Spleen (tissue), 11 donors: ENCODE measurements at regions not wholly inside any gene's neighbourhood (a gene's known extent, or its start where the extent isn't known, plus 50 kb on each side); places are given as distances from the start of the nearest gene placed in this dataset.

Experiments used
- DNase-seq: peaks from one replicate; pipeline ENCODE4 v3.0.0-alpha.2; 2020
- H3K27ac ChIP-seq, 8 donors: fragments of 200-600 bp; sonication (generic) in 7 of 8; 1 replicate in 4 of 8; 2 replicates in 4 of 8; pipeline versions ENCODE4 v1.5.0 to v1.8.0; 2016 to 2021; ENCODE audit warnings: inconsistent platforms in 4 of 8, mild to moderate bottlenecking in 4 of 8, moderate library complexity in 1 of 8
- H3K27me3 ChIP-seq, 7 donors: fragments of 200-600 bp; sonication (generic) in 6 of 7; replicated peaks in 1 of 7; 1 replicate in 4 of 7; 2 replicates in 3 of 7; pipeline versions ENCODE4 v1.5.0 to v1.8.0; 2016 to 2021; ENCODE audit warnings: inconsistent platforms in 3 of 7, mild to moderate bottlenecking in 1 of 7
- H3K36me3 ChIP-seq, 6 donors: fragments of 200-600 bp; sonication (generic) in 5 of 6; 1 replicate in 4 of 6; 2 replicates in 2 of 6; pipeline versions ENCODE4 v1.5.0 to v1.8.0; 2016 to 2021; ENCODE audit warnings: inconsistent platforms in 2 of 6
- H3K4me1 ChIP-seq, 6 donors: fragments of 200-600 bp; sonication (generic) in 5 of 6; 1 replicate in 3 of 6; 2 replicates in 3 of 6; pipeline versions ENCODE4 v1.5.0 to v1.8.0; 2016 to 2021; ENCODE audit warnings: inconsistent platforms in 3 of 6
- H3K4me3 ChIP-seq, 8 donors: fragments of 200-600 bp; sonication (generic) in 7 of 8; 1 replicate in 4 of 8; 2 replicates in 4 of 8; pipeline versions ENCODE4 v1.5.0 to v1.8.0; 2016 to 2021; ENCODE audit warnings: inconsistent platforms in 4 of 8, mild to moderate bottlenecking in 4 of 8, moderate library complexity in 2 of 8
- H3K9me3 ChIP-seq, 8 donors: fragments of 200-600 bp; sonication (generic) in 7 of 8; 1 replicate in 4 of 8; 2 replicates in 4 of 8; pipeline versions ENCODE4 v1.5.0 to v1.8.0; 2016 to 2021; ENCODE audit warnings: inconsistent platforms in 4 of 8
- POLR2A ChIP-seq, 3 donors: fragments of 450-650 bp; IDR thresholded peaks; one replicate each; pipeline ENCODE4 v1.5.1; 2017; ENCODE audit warnings: antibody characterized with exemption in 3 of 3, mild to moderate bottlenecking in 1 of 3
- POLR2AphosphoS5 ChIP-seq, 3 donors: sonication (generic); formaldehyde crosslinking; IDR thresholded peaks; one replicate each; pipeline ENCODE4 v1.5.1; 2017; ENCODE audit warnings: antibody characterized with exemption in 3 of 3
- WGBS, 5 donors: extraction: QIAGEN DNeasy Blood & Tissue Kit in 3 of 5; methylation state at CpG; one replicate each; pipeline versions ENCODE4 v1.1.5 to v1.1.7; 2013 to 2018; 5-methylcytosine and 5-hydroxymethylcytosine counted together
- intact Hi-C: fragments of 100-400 bp; cut with DNase I; formaldehyde crosslinking; loops from one replicate; pipeline ENCODE4 v1.15.0; 2023; ENCODE audit warnings: low total_unique reads
- TF ChIP-seq, protein P1 (sequence below), 11 experiments: fragments of 200-600 bp in 7 of 11; fragments of 450-650 bp in 4 of 11; sonication (generic) in 4 of 11; IDR thresholded peaks in 8 of 11; conservative IDR thresholded peaks in 3 of 11; 1 replicate in 7 of 11; 2 replicates in 4 of 11; pipeline versions ENCODE4 v1.4.0 to v1.8.0; 2016 to 2021; ENCODE audit warnings: antibody characterized with exemption in 11 of 11, inconsistent platforms in 4 of 11, mild to moderate bottlenecking in 1 of 11
- donor health status: healthy with polysubstance abuse.
- donor health status: DM: no; HTN: no; CAD: no; lungs with moderate emphysema.
- donor health status: DM: no; HTN: no; CAD: no.
- donor health status: Bipolar disorder and iron deficiency.
- donor health status: healthy.
- donor health status: DM: no; HTN: no; CAD: no.
- donor health status: DM: yes; HTN: yes; CAD: no.

DNA sequence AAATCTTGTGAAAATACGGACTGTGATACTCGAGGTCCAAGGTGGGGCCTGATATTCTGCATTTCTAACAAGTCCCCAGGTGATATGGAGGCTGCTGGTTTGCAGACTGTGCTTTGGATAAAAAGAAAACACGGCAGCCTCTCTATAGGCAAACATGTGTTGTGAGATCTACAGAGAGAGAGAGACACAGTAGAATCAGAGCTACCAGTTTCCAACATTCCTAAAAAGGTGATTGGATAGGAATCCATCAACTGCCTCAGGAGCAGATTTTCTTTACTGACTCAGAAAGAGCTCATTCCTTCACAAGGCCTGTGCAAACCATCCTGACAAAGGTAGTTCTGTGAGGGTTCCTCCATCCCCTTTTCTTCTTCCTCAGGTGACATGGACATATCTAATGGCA is 651.6 kb upstream of the CAMK1G start:
- no peak for DNase-seq
- TF ChIP-seq POLR2AphosphoS5 (IDR thresholded peaks at IDR 0.05) (no peak), POLR2A (IDR thresholded peaks at IDR 0.05) (no peak)
- TF ChIP-seq, protein P1, sequence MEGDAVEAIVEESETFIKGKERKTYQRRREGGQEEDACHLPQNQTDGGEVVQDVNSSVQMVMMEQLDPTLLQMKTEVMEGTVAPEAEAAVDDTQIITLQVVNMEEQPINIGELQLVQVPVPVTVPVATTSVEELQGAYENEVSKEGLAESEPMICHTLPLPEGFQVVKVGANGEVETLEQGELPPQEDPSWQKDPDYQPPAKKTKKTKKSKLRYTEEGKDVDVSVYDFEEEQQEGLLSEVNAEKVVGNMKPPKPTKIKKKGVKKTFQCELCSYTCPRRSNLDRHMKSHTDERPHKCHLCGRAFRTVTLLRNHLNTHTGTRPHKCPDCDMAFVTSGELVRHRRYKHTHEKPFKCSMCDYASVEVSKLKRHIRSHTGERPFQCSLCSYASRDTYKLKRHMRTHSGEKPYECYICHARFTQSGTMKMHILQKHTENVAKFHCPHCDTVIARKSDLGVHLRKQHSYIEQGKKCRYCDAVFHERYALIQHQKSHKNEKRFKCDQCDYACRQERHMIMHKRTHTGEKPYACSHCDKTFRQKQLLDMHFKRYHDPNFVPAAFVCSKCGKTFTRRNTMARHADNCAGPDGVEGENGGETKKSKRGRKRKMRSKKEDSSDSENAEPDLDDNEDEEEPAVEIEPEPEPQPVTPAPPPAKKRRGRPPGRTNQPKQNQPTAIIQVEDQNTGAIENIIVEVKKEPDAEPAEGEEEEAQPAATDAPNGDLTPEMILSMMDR (IDR thresholded peaks at IDR 0.05 in 8 of 11, conservative IDR thresholded peaks at IDR 0.05 in 3 of 11) = no peak
- intact Hi-C loops = no loop called here
- WGBS, 5 donors = 77 to 89% (median 80%) methylated on average over 3 of the region's 3 CpGs
- H3K4me3 ChIP-seq = no peak overlapping the region
- peaks cover 0 to under 1% (median 0%) of the 10 kb centered on the region in 8 donors for H3K9me3 ChIP-seq
- no peaks in the 10 kb centered on the region for H3K36me3 ChIP-seq
- no peaks in the 10 kb centered on the region for H3K27me3 ChIP-seq
- no peak overlapping the region for H3K27ac ChIP-seq
- H3K4me1 ChIP-seq = no peaks in the 10 kb centered on the region

DNA sequence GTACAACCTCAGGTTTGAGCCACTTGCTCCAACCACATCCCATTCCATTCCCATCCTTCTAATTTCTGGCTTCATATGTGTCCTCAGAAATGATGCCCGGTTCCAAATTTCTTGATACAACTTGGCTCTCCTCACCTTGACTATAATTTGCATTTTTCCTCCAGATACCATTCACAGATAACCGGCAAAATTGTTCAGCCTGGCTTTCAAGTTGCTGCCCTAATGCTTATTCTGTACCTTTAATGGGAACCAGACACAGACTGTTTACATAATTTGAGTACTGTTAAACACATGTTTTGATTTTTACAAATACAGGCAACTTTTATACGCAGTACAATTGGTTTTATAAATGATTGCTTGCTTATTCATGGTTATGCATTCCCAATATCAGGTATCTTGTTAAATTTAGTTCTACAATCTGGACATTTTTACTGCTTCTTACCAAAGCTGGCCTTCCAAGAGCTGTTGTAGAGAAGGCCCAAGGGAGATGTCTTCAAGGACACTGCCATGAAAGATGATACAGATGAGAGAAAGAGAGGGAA is 649.5 kb upstream of the CAMK1G start:
- no peak for DNase-seq
- H3K27ac ChIP-seq = no peak overlapping the region
- TF ChIP-seq POLR2A (IDR thresholded peaks at IDR 0.05) (no peak), POLR2AphosphoS5 (IDR thresholded peaks at IDR 0.05) (no peak)
- TF ChIP-seq, protein P1 (IDR thresholded peaks at IDR 0.05 in 8 of 11, conservative IDR thresholded peaks at IDR 0.05 in 3 of 11) = no peak
- no peaks in the 10 kb centered on the region for H3K27me3 ChIP-seq
- H3K4me3 ChIP-seq = no peak overlapping the region
- H3K36me3 ChIP-seq = no peaks in the 10 kb centered on the region
- intact Hi-C loops = no loop called here
- H3K9me3 ChIP-seq = no peaks in the 10 kb centered on the region
- H3K4me1 ChIP-seq = no peaks in the 10 kb centered on the region
- 88 to 95% (median 92%) methylated on average over 3 of the region's 3 CpGs for WGBS, 5 donors

DNA sequence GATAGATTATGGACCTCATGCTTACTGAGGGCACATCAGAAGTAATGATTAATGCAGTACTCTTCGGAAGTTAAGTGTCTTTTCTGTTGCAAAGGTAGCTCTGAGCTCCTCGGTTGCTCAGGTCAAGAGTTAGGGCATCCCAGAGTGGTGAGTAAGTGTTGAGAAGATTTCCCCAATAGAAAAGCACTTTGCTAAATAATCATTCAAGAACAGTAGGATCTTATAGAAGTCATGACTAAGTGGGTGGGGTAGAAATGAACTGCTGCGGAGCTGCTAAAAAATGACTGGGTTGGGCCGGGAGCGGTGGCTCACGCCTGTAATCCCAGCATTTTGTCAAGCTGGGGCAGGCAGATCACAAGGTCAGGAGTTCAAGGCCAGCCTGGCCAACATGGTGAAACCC is 648.6 kb upstream of the CAMK1G start:
- TF ChIP-seq, protein P1 (IDR thresholded peaks at IDR 0.05 in 8 of 11, conservative IDR thresholded peaks at IDR 0.05 in 3 of 11) = no peak
- intact Hi-C loops = no loop called here
- H3K36me3 ChIP-seq = no peaks in the 10 kb centered on the region
- H3K4me3 ChIP-seq = no peak overlapping the region
- H3K27me3 ChIP-seq = no peaks in the 10 kb centered on the region
- WGBS, 5 donors = 81 to 93% (median 92%) methylated on average over 6 of the region's 6 CpGs
- H3K4me1 ChIP-seq = no peaks in the 10 kb centered on the region
- no peaks in the 10 kb centered on the region for H3K9me3 ChIP-seq
- no peak overlapping the region for H3K27ac ChIP-seq
- DNase-seq = no peak

DNA sequence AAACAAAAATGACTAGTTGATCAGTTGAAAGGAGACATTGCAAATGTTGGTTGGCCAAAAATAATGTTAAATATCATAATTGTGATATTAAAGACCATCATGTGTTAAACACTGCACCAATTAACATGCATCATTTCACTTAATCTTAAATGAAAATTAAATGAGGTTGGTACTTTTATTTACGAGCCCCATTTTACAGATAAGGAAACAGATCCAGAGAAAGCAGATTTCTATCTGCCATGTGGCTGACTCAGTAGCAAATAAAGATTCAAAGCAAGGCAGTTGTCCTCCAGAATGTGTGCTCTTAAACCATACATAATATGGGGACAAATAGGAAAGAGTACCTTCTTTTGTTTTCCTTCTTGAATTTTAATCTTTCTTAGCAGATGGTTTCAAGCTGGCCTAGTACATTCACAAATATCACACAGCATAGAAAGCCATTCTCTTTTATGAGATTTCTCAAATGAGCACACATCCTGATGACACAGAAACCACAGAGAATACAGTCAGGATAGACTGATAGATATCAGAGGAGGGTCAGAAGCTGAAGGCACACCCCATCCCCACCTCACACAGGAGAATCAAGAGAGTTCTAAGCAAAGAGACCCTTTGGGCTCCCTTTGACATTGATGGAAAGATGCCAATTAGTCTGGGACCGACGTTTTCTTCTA is 647.9 kb upstream of the CAMK1G start:
- no peak overlapping the region for H3K27ac ChIP-seq
- TF ChIP-seq, protein P1 (IDR thresholded peaks at IDR 0.05 in 8 of 11, conservative IDR thresholded peaks at IDR 0.05 in 3 of 11) = no peak
- TF ChIP-seq POLR2AphosphoS5 (IDR thresholded peaks at IDR 0.05) = no peak
- TF ChIP-seq POLR2A (IDR thresholded peaks at IDR 0.05) = no peak
- H3K27me3 ChIP-seq = no peaks in the 10 kb centered on the region
- DNase-seq = no peak
- no peaks in the 10 kb centered on the region for H3K36me3 ChIP-seq
- H3K9me3 ChIP-seq = no peaks in the 10 kb centered on the region
- H3K4me3 ChIP-seq = no peak overlapping the region
- H3K4me1 ChIP-seq = no peaks in the 10 kb centered on the region
- intact Hi-C loops = no loop called here
- WGBS, 5 donors = 59 to 82% (median 77%) methylated on average over 3 of the region's 3 CpGs
